OCI-LY3 (cell line): ENCODE measurements at regions not wholly inside any gene's neighbourhood (a gene's known extent, or its start where the extent isn't known, plus 50 kb on each side); places are given as distances from the start of the nearest gene placed in this dataset.

ENCODE experiments used
- EZH2phosphoT487 ChIP-seq: fragments of 200-600 bp; shearing (Covaris generic); IDR thresholded peaks from 2 replicates; pipeline ENCODE4 v1.6.1; 2018; ENCODE audit warnings: antibody characterized with exemption, mixed run types, low read depth
- TF ChIP-seq, protein P1 (sequence below): fragments of 200-600, 300-600 bp; sonication (generic); IDR thresholded peaks from 2 replicates; pipeline ENCODE4 v1.5.1; 2014; ENCODE audit warnings: antibody characterized with exemption, low read length, low read depth

GRCh38 chr7:85828614-85829013 lies 641.8 kb upstream of the SEMA3D start:
- TF ChIP-seq, protein P1, sequence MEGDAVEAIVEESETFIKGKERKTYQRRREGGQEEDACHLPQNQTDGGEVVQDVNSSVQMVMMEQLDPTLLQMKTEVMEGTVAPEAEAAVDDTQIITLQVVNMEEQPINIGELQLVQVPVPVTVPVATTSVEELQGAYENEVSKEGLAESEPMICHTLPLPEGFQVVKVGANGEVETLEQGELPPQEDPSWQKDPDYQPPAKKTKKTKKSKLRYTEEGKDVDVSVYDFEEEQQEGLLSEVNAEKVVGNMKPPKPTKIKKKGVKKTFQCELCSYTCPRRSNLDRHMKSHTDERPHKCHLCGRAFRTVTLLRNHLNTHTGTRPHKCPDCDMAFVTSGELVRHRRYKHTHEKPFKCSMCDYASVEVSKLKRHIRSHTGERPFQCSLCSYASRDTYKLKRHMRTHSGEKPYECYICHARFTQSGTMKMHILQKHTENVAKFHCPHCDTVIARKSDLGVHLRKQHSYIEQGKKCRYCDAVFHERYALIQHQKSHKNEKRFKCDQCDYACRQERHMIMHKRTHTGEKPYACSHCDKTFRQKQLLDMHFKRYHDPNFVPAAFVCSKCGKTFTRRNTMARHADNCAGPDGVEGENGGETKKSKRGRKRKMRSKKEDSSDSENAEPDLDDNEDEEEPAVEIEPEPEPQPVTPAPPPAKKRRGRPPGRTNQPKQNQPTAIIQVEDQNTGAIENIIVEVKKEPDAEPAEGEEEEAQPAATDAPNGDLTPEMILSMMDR: no peak
- TF ChIP-seq EZH2phosphoT487: no peak
